H9 (cell line): ENCODE measurements at regions not wholly inside any gene's neighbourhood (a gene's known extent, or its start where the extent isn't known, plus 50 kb on each side); places are given as distances from the start of the nearest gene placed in this dataset.

ENCODE experiments used
- DNase-seq: peaks from one replicate; pipeline ENCODE4 v3.0.0-alpha.2; 2017
- H2AFZ ChIP-seq: one replicate; pipeline ENCODE4 v1.6.1; 2013; ENCODE audit warnings: mild to moderate bottlenecking, low read length, control low read depth, moderate library complexity
- H2AK5ac ChIP-seq: 2 replicates; pipeline ENCODE4 v1.6.1; 2013; ENCODE audit warnings: low read length, control low read depth, mixed read lengths; ENCODE audit not compliant: insufficient read length
- H2BK120ac ChIP-seq: one replicate; pipeline ENCODE4 v1.6.1; 2013; ENCODE audit warnings: low read depth, mild to moderate bottlenecking, low read length, control low read depth, inconsistent platforms; ENCODE audit not compliant: poor library complexity, severe bottlenecking
- H2BK12ac ChIP-seq: 2 replicates; pipeline ENCODE4 v1.6.1; 2013; ENCODE audit warnings: low read length, control low read depth, mixed read lengths, low read depth; ENCODE audit not compliant: insufficient read length
- H2BK15ac ChIP-seq: 2 replicates; pipeline ENCODE4 v1.6.1; 2013; ENCODE audit warnings: low read depth, low read length, control low read depth
- H2BK20ac ChIP-seq: one replicate; pipeline ENCODE4 v1.6.1; 2013; ENCODE audit warnings: low read depth, mild to moderate bottlenecking, low read length, control low read depth, inconsistent platforms; ENCODE audit not compliant: poor library complexity, severe bottlenecking
- H2BK5ac ChIP-seq: 2 replicates; pipeline ENCODE4 v1.6.1; 2013; ENCODE audit warnings: low read length, control low read depth, mixed read lengths; ENCODE audit not compliant: insufficient read length
- H3K14ac ChIP-seq: 2 replicates; pipeline ENCODE4 v1.6.1; 2013; ENCODE audit warnings: low read length, control low read depth; ENCODE audit not compliant: insufficient read depth
- H3K18ac ChIP-seq: 2 replicates; pipeline ENCODE4 v1.6.1; 2013; ENCODE audit warnings: low read depth, mild to moderate bottlenecking, mixed read lengths, low read length, control low read depth; ENCODE audit not compliant: insufficient read length
- H3K23ac ChIP-seq: 2 replicates; pipeline ENCODE4 v1.6.1; 2013; ENCODE audit warnings: low read length, control low read depth, mixed read lengths, low read depth; ENCODE audit not compliant: insufficient read length
- H3K23me2 ChIP-seq: 2 replicates; pipeline ENCODE4 v1.6.1; 2013; ENCODE audit warnings: low read depth, mild to moderate bottlenecking, mixed read lengths, low read length, control low read depth; ENCODE audit not compliant: insufficient read length, poor library complexity, severe bottlenecking
- H3K27ac ChIP-seq: 2 replicates; pipeline ENCODE4 v1.5.1; 2013; ENCODE audit warnings: low read length, control low read depth, mixed read lengths, low read depth; ENCODE audit not compliant: insufficient read length
- H3K27me3 ChIP-seq: 2 replicates; pipeline ENCODE4 v1.6.1; 2013; ENCODE audit warnings: low read length, control low read depth, inconsistent platforms; ENCODE audit not compliant: insufficient read depth
- H3K4ac ChIP-seq: 2 replicates; pipeline ENCODE4 v1.6.1; 2013; ENCODE audit warnings: low read depth, mild to moderate bottlenecking, control low read depth, inconsistent platforms, low read length, moderate library complexity
- H3K4me1 ChIP-seq: 2 replicates; pipeline ENCODE4 v1.6.1; 2013; ENCODE audit warnings: low read length, control low read depth, inconsistent platforms; ENCODE audit not compliant: insufficient read depth
- H3K4me2 ChIP-seq: 2 replicates; pipeline ENCODE4 v1.6.1; 2013; ENCODE audit warnings: low read length, control low read depth, mixed read lengths; ENCODE audit not compliant: insufficient read length, insufficient read depth
- H3K56ac ChIP-seq: 2 replicates; pipeline ENCODE4 v1.6.1; 2013; ENCODE audit warnings: low read depth, mild to moderate bottlenecking, mixed read lengths, low read length, control low read depth; ENCODE audit not compliant: insufficient read length
- H3K79me1 ChIP-seq: 2 replicates; pipeline ENCODE4 v1.6.1; 2013; ENCODE audit warnings: low read depth, mild to moderate bottlenecking, moderate library complexity, low read length, control low read depth, inconsistent platforms; ENCODE audit not compliant: insufficient read depth, poor library complexity, severe bottlenecking
- H3K79me2 ChIP-seq: 2 replicates; pipeline ENCODE4 v1.6.1; 2013; ENCODE audit warnings: low read length, control low read depth, inconsistent platforms; ENCODE audit not compliant: insufficient read depth
- H3K9ac ChIP-seq: 2 replicates; pipeline ENCODE4 v1.6.1; 2013; ENCODE audit warnings: low read length, control low read depth, mixed read lengths; ENCODE audit not compliant: insufficient read length; ENCODE audit errors: extremely low read depth
- H3K9me3 ChIP-seq: one replicate; pipeline ENCODE4 v1.6.1; 2013; ENCODE audit warnings: low read depth, low read length, inconsistent platforms; ENCODE audit not compliant: control insufficient read depth
- H3T11ph ChIP-seq: one replicate; pipeline ENCODE4 v1.6.1; 2013; ENCODE audit warnings: mild to moderate bottlenecking, low read length, control low read depth, inconsistent platforms
- H4K20me1 ChIP-seq: one replicate; pipeline ENCODE4 v1.6.1; 2013; ENCODE audit not compliant: control insufficient read depth, insufficient read length, insufficient read depth
- H4K5ac ChIP-seq: 2 replicates; pipeline ENCODE4 v1.6.1; 2013; ENCODE audit warnings: low read depth, mild to moderate bottlenecking, mixed read lengths, low read length, control low read depth; ENCODE audit not compliant: insufficient read length
- H4K8ac ChIP-seq: replicated peaks from 2 replicates; pipeline ENCODE4 v1.6.1; 2013; ENCODE audit warnings: low read length, control low read depth, mixed read lengths, low read depth; ENCODE audit not compliant: insufficient read length
- H4K91ac ChIP-seq: 2 replicates; pipeline ENCODE4 v1.6.1; 2013; ENCODE audit warnings: low read depth, mild to moderate bottlenecking, moderate library complexity, mixed read lengths, low read length, control low read depth; ENCODE audit not compliant: insufficient read length
- H3K27ac Mint-ChIP-seq, 3 experiments: 2 replicates in 2 of 3; 3 replicates in 1 of 3; pipeline ENCODE4 v1.8.0; 2020 to 2021; ENCODE audit warnings: mixed read lengths in 3 of 3, mild to moderate bottlenecking in 1 of 3, moderate library complexity in 1 of 3
- H3K27me3 Mint-ChIP-seq: 2 replicates; pipeline ENCODE4 v1.8.0; 2021; ENCODE audit warnings: low read depth, mild to moderate bottlenecking, moderate library complexity, mixed read lengths
- H3K36me3 Mint-ChIP-seq, 3 experiments: 2 replicates in 2 of 3; 3 replicates in 1 of 3; pipeline ENCODE4 v1.8.0; 2020 to 2021; ENCODE audit warnings: low read depth in 3 of 3, mixed read lengths in 3 of 3; ENCODE audit not compliant: insufficient read depth in 1 of 3
- H3K4me1 Mint-ChIP-seq, 2 experiments: 2 replicates each; pipeline ENCODE4 v1.8.0; 2020; ENCODE audit warnings: mixed read lengths in 2 of 2
- H3K4me3 Mint-ChIP-seq, 2 experiments: 2 replicates in 1 of 2; 3 replicates in 1 of 2; pipeline ENCODE4 v1.8.0; 2020 to 2021; ENCODE audit warnings: mild to moderate bottlenecking in 2 of 2, mixed read lengths in 2 of 2, moderate library complexity in 1 of 2
- H3K9me3 Mint-ChIP-seq, 2 experiments: 2 replicates in 1 of 2; 3 replicates in 1 of 2; pipeline ENCODE4 v1.8.0; 2020; ENCODE audit warnings: mild to moderate bottlenecking in 2 of 2, mixed read lengths in 2 of 2, moderate library complexity in 1 of 2
- CTCF ChIP-seq: fragments of 200-600 bp; sonication (generic); conservative IDR thresholded peaks from 3 replicates; pipeline ENCODE4 v1.8.0; 2021; ENCODE audit warnings: antibody characterized with exemption, mild to moderate bottlenecking
- WGBS: extraction: QIAGEN DNeasy Blood & Tissue Kit; methylation state at CpG from one replicate; pipeline ENCODE4 v1.1.7; 2013; ENCODE audit warnings: missing lambda C conversion rate, low lambda C conversion rate, mixed read lengths; ENCODE audit not compliant: insufficient read length; ENCODE audit errors: extremely low coverage; 5-methylcytosine and 5-hydroxymethylcytosine counted together

DNA sequence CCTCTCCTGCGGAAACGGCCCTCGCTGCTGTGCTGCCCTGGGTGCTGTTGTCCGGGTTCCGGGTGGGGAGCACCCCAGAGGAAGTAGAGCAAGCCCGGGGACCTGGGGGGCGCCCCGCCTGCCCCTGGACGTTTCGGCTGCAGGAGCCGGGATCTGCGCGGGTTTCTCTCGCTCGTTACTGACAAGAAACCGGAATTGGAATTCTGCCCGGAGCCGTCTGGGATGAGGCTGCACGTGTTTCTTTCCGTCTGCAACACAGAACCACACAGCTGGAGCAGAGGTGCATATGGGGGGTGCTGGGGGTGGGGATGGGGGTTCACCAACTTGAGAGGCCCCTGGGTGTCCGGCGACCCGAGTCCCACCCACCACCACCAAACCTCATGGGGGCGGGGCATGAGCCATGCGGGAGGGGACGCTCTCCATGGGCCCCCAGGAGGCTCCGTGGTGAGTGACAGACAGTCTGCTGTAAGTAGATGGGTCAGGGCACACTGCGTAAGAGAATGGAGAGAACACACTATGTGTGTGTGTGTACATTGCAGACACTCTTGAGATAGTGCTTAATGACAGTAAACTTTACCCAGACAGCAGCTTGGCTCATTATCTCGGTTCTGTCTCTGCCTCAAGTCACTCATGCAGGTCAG, 261.4 kb upstream of the C1orf174 start:
- no peaks in the 10 kb centered on the region for H3K79me2 ChIP-seq
- H3K27me3 ChIP-seq, result no peaks in the 10 kb centered on the region
- H2BK12ac ChIP-seq, result no peak overlapping the region
- H4K5ac ChIP-seq, result no peak overlapping the region
- no peak overlapping the region for H3K9ac ChIP-seq
- H4K8ac ChIP-seq, result no peak overlapping the region
- no peak overlapping the region for H2BK20ac ChIP-seq
- no peak overlapping the region for H3K18ac ChIP-seq
- Mint-ChIP-seq H3K36me3 (peaks cover 0 to 9% (median 0%) of the 10 kb centered on the region in 3 experiments; a peak in 2 of 7 replicates), H3K4me3 (no peak overlapping the region), H3K4me1 (peaks cover under 1 to 7% of the 10 kb centered on the region in 2 experiments; a peak in 2 of 4 replicates), H3K9me3 (peaks cover 0 to 7% of the 10 kb centered on the region in 2 experiments; a peak in 1 of 5 replicates), H3K27ac (no peak overlapping the region), H3K27me3 (peaks cover 20% of the 10 kb centered on the region)
- H2BK120ac ChIP-seq, result no peak overlapping the region
- TF ChIP-seq CTCF, result no peak
- H2AK5ac ChIP-seq, result no peak overlapping the region
- H3K4ac ChIP-seq, result no peak overlapping the region
- no peak overlapping the region for H2BK15ac ChIP-seq
- H3K27ac ChIP-seq, result no peak overlapping the region
- no CpG with 5 or more reads among the region's 29 CpGs for WGBS
- H2BK5ac ChIP-seq, result no peak overlapping the region
- no peaks in the 10 kb centered on the region for H3K4me1 ChIP-seq
- H3K9me3 ChIP-seq, result no peaks in the 10 kb centered on the region
- no peak overlapping the region for H3K14ac ChIP-seq
- H3T11ph ChIP-seq, result no peak overlapping the region
- no peak for DNase-seq
- no peak overlapping the region for H3K4me2 ChIP-seq
- H4K20me1 ChIP-seq, result no peaks in the 10 kb centered on the region
- H4K91ac ChIP-seq, result no peak overlapping the region
- no peaks in the 10 kb centered on the region for H3K23me2 ChIP-seq
- no peak overlapping the region for H3K56ac ChIP-seq
- no peak overlapping the region for H2AFZ ChIP-seq
- no peaks in the 10 kb centered on the region for H3K79me1 ChIP-seq
- H3K23ac ChIP-seq, result no peak overlapping the region
